Lung (tissue), 11 donors: ENCODE measurements at regions not wholly inside any gene's neighbourhood (a gene's known extent, or its start where the extent isn't known, plus 50 kb on each side); places are given as distances from the start of the nearest gene placed in this dataset.
A peak's percentile ranks its signal among the peaks of the same experiment; 100 is the strongest.

Experiments used
- ATAC-seq: fragments of 200-7000 bp; cut with Tn5 transposase; one replicate; pipeline ENCODE4 v1.9.1; 2020; ENCODE audit warnings: moderate number of reproducible peaks; ENCODE audit not compliant: insufficient read depth, low FRiP score
- DNase-seq, 3 donors: peaks; one replicate each; pipeline ENCODE4 v3.0.0-alpha.2; 2013 to 2017
- H3K27ac ChIP-seq, 2 donors: one replicate each; pipeline ENCODE4 v1.5.1; 2013; ENCODE audit warnings: mild to moderate bottlenecking in 2 of 2, moderate library complexity in 2 of 2, control low read depth in 1 of 2, inconsistent platforms in 1 of 2, low read depth in 1 of 2, low read length in 1 of 2
- H3K27me3 ChIP-seq, 3 donors: one replicate each; pipeline ENCODE4 v1.5.1; 2013; ENCODE audit warnings: low read length in 2 of 3; ENCODE audit not compliant: control insufficient read depth in 3 of 3, insufficient read depth in 3 of 3
- H3K36me3 ChIP-seq, 4 donors: one replicate each; pipeline ENCODE4 v1.5.1; 2013; ENCODE audit warnings: low read length in 4 of 4, mild to moderate bottlenecking in 1 of 4, moderate library complexity in 1 of 4; ENCODE audit not compliant: control insufficient read depth in 4 of 4, insufficient read depth in 4 of 4
- H3K4me1 ChIP-seq, 5 donors: one replicate each; pipeline ENCODE4 v1.5.1; 2013; ENCODE audit warnings: low read length in 5 of 5, mild to moderate bottlenecking in 2 of 5, moderate library complexity in 1 of 5; ENCODE audit not compliant: control insufficient read depth in 5 of 5, insufficient read depth in 5 of 5
- H3K4me3 ChIP-seq: one replicate; pipeline ENCODE4 v1.5.1; 2013; ENCODE audit warnings: mild to moderate bottlenecking, control low read depth, moderate library complexity
- H3K9ac ChIP-seq, 2 donors: one replicate each; pipeline ENCODE4 v1.5.1; 2013; ENCODE audit warnings: low read length in 2 of 2, control low read depth in 1 of 2; ENCODE audit not compliant: insufficient read depth in 1 of 2
- H3K9me3 ChIP-seq, 4 donors: one replicate each; pipeline ENCODE4 v1.5.1; 2013; ENCODE audit warnings: low read length in 3 of 4, mild to moderate bottlenecking in 1 of 4, moderate library complexity in 1 of 4; ENCODE audit not compliant: control insufficient read depth in 4 of 4, insufficient read depth in 3 of 4
- WGBS, 2 donors: extraction: QIAGEN DNeasy Blood & Tissue Kit; methylation state at CpG; one replicate each; pipeline ENCODE4 v1.1.7; 2013; 5-methylcytosine and 5-hydroxymethylcytosine counted together
- TF ChIP-seq, protein P1 (sequence below): IDR thresholded peaks from 2 replicates; pipeline ENCODE4 v1.5.1; 2012; ENCODE audit warnings: mild to moderate bottlenecking; ENCODE audit errors: control extremely low read depth, extremely low read depth
- donor health status: control.
- donor health status: control.
- donor health status: Bipolar disorder and iron deficiency.
- donor health status: healthy.
- donor health status: DM: yes; HTN: yes; CAD: no.

- DNase-seq (peak in 2 of 3 donors; percentile 27 to 34), ATAC-seq (peak; percentile 34)
- H3K36me3 ChIP-seq = no peaks in the 10 kb centered on the region
- no peak overlapping the region for H3K4me3 ChIP-seq
- no peaks in the 10 kb centered on the region for H3K27me3 ChIP-seq
- WGBS, 2 donors = 69 to 81% methylated on average over 6 of the region's 6 CpGs
- H3K27ac ChIP-seq = no peak overlapping the region
- H3K9me3 ChIP-seq = peaks cover 0 to 6% (median 0%) of the 10 kb centered on the region in 4 donors
- no peak overlapping the region for H3K9ac ChIP-seq
- TF ChIP-seq, protein P1, sequence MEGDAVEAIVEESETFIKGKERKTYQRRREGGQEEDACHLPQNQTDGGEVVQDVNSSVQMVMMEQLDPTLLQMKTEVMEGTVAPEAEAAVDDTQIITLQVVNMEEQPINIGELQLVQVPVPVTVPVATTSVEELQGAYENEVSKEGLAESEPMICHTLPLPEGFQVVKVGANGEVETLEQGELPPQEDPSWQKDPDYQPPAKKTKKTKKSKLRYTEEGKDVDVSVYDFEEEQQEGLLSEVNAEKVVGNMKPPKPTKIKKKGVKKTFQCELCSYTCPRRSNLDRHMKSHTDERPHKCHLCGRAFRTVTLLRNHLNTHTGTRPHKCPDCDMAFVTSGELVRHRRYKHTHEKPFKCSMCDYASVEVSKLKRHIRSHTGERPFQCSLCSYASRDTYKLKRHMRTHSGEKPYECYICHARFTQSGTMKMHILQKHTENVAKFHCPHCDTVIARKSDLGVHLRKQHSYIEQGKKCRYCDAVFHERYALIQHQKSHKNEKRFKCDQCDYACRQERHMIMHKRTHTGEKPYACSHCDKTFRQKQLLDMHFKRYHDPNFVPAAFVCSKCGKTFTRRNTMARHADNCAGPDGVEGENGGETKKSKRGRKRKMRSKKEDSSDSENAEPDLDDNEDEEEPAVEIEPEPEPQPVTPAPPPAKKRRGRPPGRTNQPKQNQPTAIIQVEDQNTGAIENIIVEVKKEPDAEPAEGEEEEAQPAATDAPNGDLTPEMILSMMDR = no peak
- H3K4me1 ChIP-seq = no peaks in the 10 kb centered on the region
Measured at GRCh38 chr3:1578124-1578806, 485.4 kb downstream of the CNTN6 start.

DNA sequence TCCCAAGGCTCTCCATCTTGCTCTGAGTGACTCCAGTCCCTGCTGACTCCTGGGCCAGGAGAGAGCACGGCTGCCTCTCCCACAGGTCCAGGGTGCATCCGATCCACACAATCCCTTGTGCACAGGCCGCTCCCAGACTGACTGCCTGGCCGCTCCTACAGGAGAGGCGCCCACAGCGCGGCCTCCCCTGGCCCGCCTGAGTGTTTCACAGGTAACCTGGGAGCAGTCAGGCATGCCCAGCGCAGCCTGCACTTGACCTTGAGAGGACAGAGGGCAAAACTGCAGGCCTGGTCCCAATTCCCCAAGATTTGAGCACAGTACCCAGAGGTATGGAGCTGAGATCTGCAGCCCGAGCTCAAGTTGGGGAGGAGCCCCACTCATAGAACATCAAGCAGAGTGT, 490.2 kb downstream of the CNTN6 start:
- Histone ChIP-seq H3K27me3 (no peaks in the 10 kb centered on the region), H3K36me3 (no peaks in the 10 kb centered on the region), H3K4me1 (no peaks in the 10 kb centered on the region), H3K4me3 (no peak overlapping the region), H3K9ac (no peak overlapping the region), H3K27ac (no peak overlapping the region), H3K9me3 (peaks cover 0 to 6% (median 2%) of the 10 kb centered on the region in 4 donors)
- DNase-seq = no peak
- TF ChIP-seq, protein P1 = no peak
- 90 to 92% methylated on average over 10 of the region's 10 CpGs for WGBS, 2 donors
- ATAC-seq = no peak

DNA sequence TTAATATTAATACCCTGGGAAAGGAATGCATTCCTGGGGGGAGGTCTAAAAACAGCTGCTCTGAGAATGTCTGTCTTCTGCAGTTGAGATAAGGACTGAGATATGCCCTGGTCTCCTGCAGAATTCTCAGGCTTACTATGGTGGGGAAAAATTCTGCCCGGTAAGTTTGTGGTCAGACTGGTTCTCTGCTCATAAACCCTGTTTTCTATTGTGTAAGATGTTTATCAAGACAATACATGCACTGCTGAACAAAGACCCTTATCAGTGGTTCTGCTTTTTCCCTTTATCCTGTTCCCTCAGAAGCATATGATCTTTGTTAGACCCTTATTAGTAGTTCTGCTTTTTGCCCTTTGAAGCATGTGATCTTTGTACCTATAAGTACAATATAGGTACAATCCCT, 494.6 kb downstream of the CNTN6 start:
- DNase-seq (no peak), ATAC-seq (no peak)
- Histone ChIP-seq H3K27ac (no peak overlapping the region), H3K9me3 (peaks cover 0 to 9% (median 7%) of the 10 kb centered on the region in 4 donors), H3K9ac (no peak overlapping the region), H3K36me3 (no peaks in the 10 kb centered on the region), H3K27me3 (no peaks in the 10 kb centered on the region), H3K4me1 (no peaks in the 10 kb centered on the region), H3K4me3 (no peak overlapping the region)
- TF ChIP-seq, protein P1 = no peak
- WGBS, 2 donors = 21 to 55% methylated on average over 1 of the region's 1 CpG
